NCI-H2029 treated with DMSO at 0.1 percent for 48 hours (cell line): ENCODE measurements at regions not wholly inside any gene's neighbourhood (a gene's known extent, or its start where the extent isn't known, plus 50 kb on each side); places are given as distances from the start of the nearest gene placed in this dataset.
"Not testable (repeated sequence)": the region's sequence is repeated elsewhere in the genome, so short reads cannot be mapped to it uniquely, and the experiment has no call there.

ENCODE experiments used
- DNase-seq: peaks from one replicate; lab custom pipeline; 2025; lab: John Stamatoyannopoulos, UW

DNA sequence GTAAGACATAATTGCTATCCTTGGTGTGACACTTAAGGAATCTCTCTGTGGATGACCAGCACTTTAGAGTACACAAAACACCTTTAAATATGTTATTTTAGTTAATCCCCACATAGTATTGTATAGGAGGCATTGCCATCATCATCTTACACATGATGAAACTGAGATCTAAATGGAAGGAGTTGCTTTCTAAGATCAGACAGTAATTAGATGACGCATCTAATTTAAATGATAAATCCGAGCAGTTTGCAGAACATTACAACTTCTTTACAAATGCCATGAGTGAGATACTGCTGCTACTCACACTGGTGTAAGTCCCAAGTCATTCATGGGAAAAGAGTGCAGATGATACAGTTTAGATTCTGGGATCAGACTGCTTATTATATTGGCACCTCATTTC, 431.9 kb downstream of the MFSD1 start:
- no peak for DNase-seq

DNA sequence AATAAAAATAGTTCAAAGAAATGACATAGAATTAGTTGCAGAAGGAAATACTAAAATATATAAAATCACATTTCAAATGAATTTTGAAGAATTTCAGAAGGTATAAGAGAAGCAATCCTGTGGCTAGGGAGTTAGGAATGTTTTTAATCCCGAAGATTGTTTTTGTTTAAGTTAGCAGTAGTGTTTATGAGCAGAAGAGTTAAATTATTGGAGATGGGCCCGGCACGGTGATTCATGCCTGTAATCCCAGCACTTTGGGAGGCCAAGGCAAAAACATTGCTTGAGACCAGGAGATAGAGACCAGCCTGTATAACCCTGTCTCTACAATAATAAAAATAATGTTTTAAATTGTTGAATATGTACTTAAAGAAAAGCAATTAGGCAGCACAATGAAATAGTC, 432.5 kb downstream of the MFSD1 start:
- no peak for DNase-seq

- no peak for DNase-seq
Observed at GRCh38 chr3:159236321-159236720, 434.5 kb downstream of the MFSD1 start.

DNA sequence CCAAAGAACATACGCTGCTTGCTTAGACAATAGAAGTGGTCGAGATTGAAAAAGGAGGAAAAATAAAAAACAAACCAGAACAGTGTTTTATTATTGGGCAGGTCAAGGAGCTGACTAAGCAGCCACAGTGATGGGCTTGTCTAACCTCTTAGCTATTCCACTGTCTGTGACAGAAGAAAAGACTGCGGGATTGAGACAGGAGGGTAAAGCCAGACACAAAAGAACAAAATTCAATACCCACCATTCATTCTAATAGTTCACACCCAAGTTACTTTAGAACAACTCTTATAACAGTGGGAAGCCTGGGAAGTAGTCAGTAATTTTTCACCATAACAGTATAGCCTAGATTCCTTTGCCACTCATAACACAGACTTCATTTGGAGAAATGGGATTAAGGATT, 435.4 kb downstream of the MFSD1 start:
- DNase-seq, result no peak

DNA sequence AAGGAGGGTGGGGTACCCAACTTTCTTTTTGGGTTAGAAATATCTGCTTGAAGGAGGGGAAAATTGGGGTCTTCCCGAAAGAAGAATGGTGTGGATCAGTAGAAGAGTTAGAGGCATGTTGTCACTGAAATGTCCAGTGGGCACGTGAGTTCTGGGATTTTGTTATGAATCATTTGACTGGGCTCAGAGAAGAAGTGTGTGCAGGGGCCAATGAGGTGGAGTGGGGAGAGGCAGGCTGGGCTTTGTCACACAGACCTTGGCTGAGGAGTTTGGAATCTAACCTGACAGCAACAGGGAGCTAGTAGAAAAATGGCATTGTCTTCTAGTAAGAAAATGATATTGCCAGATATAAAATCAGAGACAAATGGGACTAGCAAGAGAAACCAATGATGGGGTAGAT, 436.8 kb downstream of the MFSD1 start:
- no peak for DNase-seq

GRCh38 chr3:159239059-159239458, 437.2 kb downstream of the MFSD1 start:
- no peak for DNase-seq

GRCh38 chr3:159244933-159245332, 443.1 kb downstream of the MFSD1 start:
- no peak for DNase-seq

DNA sequence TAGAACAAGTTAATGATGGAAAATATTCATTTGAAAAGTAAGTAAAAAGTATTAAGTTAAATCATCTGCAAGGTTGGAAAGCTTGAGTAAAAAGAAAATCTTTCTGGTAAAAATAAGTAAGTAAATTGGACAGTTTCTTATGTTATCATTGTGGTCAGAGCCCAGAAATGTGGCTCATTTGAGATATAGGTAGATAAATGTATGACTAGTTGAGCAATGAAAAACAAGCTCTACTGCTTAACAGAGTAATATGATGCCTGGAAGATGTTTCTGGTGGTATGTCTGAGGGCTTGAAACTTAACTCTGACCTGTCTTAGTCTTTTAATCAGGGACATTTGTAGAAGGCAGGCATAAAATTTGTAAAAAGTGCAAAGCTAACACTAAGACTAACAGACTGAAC, 444.0 kb downstream of the MFSD1 start:
- DNase-seq, result no peak

DNA sequence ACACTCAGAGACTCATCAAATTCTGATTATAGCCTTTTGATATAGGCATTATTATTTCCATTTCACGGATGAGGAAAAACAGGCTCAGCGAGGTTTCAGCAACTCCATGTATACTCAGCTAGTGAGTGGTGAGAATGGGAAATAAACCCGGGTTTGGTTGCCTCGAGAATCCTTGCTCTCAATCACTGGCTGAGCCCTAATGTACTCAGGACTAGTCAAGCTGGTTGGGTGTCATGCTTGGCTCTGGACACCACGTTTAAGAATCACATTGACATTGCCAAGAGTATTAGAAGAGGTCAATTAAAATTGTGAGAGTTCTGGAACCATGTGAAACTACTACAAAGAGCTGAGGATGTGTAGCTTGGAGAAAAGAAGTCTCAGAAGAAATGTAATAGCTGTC, 444.5 kb downstream of the MFSD1 start:
- no peak for DNase-seq

DNA sequence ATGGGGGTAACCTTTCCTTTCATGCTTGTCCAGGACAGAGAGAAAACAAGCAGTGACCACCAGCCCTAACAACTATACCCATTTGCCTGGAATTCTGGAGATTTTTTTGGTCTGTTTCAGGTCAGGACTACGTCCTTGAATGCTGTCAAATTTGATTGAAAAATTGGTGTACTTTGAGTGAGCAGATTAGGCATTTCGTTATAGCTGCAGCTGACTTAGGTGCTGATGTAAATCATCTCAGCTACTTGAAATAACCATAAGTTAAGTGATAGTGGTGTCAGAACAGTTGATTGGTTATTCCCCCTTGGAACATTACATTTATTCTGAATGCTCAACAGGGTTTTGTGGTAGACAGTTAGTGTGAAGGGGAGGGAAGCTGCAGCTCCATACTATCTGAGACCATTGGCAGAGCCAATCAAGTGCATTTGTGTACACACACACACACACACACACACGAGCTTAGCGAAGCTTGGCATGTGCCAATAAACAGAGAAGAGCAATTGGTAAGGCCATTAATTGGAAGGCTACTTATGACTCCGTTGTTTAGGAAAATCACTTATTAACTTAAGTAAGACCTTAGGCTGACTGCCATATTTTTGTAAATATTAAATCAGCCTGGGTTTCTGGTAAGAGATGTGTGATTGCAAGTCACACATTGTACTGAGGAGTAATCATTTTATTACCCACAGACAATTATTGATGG, 447.8 kb downstream of the MFSD1 start:
- DNase-seq, result no peak

- DNase-seq, result no peak
Observed at GRCh38 chr3:159250961-159251360, 449.1 kb downstream of the MFSD1 start.

- DNase-seq, result no peak
Observed at GRCh38 chr3:159252274-159252673, 450.4 kb downstream of the MFSD1 start.

DNA sequence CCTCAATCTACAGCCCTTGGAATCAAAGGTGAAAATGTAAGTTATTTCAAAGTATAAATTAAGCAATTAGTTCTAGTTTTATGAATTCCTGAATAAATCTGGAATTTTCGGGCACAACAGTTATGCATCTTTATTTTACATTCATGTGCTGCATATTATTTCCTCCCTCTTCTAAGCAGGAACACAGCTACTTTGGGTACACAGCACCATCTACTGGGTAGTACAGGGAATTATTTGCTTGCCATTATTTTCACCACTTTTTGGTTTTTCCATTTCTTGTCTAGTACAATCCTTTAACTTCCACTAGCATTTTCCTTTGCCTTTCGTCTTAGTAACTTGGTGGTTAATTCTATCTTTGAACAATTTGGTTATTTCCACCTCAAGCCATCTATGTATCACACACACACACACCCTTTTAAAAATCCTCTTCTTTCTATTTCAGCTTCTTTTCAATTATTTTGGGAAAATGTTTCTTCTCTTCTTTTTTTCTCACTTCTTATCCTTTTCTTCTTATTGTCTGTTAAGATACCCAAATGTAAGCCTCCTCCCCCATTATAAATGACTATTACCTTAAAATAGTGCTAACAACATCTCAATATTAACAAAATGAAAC, 451.0 kb downstream of the MFSD1 start:
- DNase-seq, result no peak

GRCh38 chr3:159253860-159254259, 452.0 kb downstream of the MFSD1 start:
- DNase-seq, result no peak

DNA sequence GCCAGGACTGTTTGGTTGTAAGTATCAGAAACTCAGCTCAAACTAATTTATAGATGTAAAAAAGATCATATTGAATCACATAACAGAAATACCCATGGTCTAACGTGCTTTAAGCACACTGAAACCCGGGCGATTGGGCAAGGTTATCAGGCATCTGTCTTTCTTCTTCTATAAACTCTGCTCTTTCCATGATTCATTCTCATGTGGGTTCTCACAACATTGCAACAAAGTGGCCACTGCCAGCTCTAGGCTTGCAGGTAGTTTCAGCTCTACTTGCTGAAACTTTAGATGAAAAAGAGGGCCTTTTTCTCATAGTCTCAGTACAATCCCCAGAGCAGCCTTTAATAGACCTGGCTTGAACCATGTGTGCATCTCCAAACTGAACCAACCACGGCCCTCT, 456.1 kb downstream of the MFSD1 start:
- DNase-seq, result no peak

- no peak for DNase-seq
Observed at GRCh38 chr3:159258934-159259333, 457.1 kb downstream of the MFSD1 start.

DNA sequence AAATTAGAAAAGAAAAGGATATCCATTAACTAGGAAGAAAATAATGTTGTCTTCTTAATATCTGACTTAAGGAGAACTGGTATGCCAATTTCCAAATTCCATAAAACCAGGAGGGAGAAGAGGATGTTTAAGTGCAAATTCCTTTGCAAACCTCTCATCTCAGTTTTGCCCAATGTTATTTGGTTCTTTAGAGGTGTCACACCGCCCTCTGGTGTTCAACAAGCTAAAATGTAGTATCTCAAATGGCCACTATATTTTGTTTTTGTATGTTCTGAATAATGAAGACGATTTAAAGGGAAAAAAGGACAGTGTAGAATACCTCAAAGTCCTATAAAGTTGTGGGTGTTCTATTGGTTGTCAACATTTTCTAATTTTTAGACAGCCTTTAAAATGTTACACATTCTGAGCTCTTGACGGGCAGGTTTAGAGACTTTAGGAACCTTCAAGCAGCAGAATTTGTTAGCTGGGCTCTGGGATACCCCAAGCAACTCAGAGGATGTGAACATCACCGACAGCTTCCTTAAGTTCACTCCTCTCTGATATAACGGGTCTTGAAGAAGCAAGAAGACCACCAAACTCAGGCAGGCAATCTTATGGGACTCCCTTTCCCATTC, 458.3 kb downstream of the MFSD1 start:
- DNase-seq, result peak; percentile 25

- DNase-seq, result not testable (repeated sequence)
Observed at GRCh38 chr3:159261333-159261732, 459.5 kb downstream of the MFSD1 start.

- no peak for DNase-seq
Observed at GRCh38 chr3:159263750-159264553, 462.1 kb downstream of the MFSD1 start.

GRCh38 chr3:159265705-159266104, 463.9 kb downstream of the MFSD1 start:
- no peak for DNase-seq

- DNase-seq, result no peak
Observed at GRCh38 chr3:159266779-159267178, 464.9 kb downstream of the MFSD1 start.

- DNase-seq, result no peak
Observed at GRCh38 chr3:159271799-159272512, 470.1 kb downstream of the MFSD1 start.
